Esophagus squamous epithelium (tissue), 4 donors: ENCODE measurements at regions not wholly inside any gene's neighbourhood (a gene's known extent, or its start where the extent isn't known, plus 50 kb on each side); places are given as distances from the start of the nearest gene placed in this dataset.

Experiments used
- POLR2A ChIP-seq, 4 donors: fragments of 450-650 bp; IDR thresholded peaks; one replicate each; pipeline ENCODE4 v1.6.1; 2017; ENCODE audit warnings: antibody characterized with exemption in 4 of 4, mild to moderate bottlenecking in 4 of 4, moderate library complexity in 3 of 4
- TF ChIP-seq, protein P1 (sequence below), 6 experiments: fragments of 450-650 bp in 4 of 6; fragments of 200-600 bp in 2 of 6; sonication (generic) in 2 of 6; IDR thresholded peaks; one replicate each; pipeline ENCODE4 v1.5.1; 2016 to 2019; ENCODE audit warnings: antibody characterized with exemption in 6 of 6, mild to moderate bottlenecking in 4 of 6, moderate library complexity in 4 of 6

GRCh38 chr16:5598793-5599192 lies 501.2 kb upstream of the EEF2KMT start:
- TF ChIP-seq, protein P1, sequence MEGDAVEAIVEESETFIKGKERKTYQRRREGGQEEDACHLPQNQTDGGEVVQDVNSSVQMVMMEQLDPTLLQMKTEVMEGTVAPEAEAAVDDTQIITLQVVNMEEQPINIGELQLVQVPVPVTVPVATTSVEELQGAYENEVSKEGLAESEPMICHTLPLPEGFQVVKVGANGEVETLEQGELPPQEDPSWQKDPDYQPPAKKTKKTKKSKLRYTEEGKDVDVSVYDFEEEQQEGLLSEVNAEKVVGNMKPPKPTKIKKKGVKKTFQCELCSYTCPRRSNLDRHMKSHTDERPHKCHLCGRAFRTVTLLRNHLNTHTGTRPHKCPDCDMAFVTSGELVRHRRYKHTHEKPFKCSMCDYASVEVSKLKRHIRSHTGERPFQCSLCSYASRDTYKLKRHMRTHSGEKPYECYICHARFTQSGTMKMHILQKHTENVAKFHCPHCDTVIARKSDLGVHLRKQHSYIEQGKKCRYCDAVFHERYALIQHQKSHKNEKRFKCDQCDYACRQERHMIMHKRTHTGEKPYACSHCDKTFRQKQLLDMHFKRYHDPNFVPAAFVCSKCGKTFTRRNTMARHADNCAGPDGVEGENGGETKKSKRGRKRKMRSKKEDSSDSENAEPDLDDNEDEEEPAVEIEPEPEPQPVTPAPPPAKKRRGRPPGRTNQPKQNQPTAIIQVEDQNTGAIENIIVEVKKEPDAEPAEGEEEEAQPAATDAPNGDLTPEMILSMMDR (IDR thresholded peaks at IDR 0.05), result no peak
- TF ChIP-seq POLR2A (IDR thresholded peaks at IDR 0.05), result no peak
